GM18861 (cell line): ENCODE measurements at regions not wholly inside any gene's neighbourhood (a gene's known extent, or its start where the extent isn't known, plus 50 kb on each side); places are given as distances from the start of the nearest gene placed in this dataset.

Source experiments
- ATAC-seq: cut with Tn5 transposase; IDR thresholded peaks from one replicate; pipeline ENCODE4 v1.9.1; 2021; ENCODE audit not compliant: unreplicated experiment

DNA sequence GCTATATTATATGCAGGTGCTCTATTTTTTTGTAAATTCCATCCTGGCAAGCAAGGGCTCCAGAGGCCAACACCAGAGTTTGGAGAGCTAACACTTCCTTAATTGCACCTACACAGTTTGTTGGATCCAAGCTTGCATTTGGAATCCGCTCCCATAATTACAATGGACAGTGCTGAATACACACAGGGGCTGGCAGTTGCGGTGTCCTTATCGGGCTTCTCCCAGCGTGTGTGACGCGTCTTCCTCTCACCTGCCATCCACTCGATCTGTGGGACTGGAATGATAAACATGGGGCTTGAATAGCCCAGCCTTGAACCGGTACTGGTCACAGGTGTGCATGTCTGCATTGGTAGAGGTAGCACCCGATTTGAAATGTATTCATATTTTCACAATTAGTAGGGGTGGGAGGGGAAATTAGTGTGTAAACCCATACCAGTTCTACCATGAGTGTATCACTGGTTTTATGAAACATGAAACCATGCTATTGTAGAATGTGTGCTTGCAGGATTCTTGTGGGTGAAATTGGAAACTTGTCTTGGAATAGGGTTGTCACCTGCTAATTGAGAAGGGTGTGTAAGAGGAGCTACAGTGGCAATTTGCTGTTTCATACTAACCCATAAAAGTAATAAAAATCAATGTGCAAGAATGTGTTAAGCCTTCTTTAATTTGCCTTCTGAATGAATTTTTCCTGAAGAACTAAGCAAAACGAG lies 316.5 kb downstream of the WDR11 start:
- no peak for ATAC-seq

DNA sequence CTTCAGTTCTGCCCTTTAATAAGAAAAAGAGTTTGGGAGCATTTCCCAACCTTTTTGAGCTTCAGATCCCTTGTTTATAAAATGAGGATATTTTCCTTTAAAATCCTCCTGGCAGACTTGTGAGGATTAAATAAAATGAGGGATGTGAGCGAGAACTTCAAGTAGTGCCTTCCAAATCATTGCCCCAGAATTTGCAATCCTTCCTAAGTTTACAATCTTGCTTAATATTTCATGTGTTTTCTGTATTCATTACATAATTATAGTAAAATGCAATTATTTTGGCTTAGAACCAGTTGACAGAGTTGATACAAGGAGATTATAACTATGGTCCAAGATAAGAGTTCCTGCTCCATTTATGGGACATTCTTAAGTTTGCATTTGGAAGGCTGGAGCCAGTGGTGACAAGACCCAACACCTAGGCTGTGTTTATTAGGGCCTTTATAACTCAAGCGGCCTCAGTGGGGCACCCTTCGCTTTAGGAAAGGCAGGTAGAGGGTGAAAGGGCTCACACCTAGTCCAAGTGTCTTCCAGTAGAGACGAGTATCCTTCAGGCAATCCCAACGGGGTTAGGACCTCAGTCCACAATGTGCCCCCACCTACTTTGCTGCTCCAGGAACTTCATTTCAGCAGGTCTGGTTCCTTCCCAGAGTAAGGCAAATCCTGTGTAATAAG lies 317.5 kb downstream of the WDR11 start:
- no peak for ATAC-seq

DNA sequence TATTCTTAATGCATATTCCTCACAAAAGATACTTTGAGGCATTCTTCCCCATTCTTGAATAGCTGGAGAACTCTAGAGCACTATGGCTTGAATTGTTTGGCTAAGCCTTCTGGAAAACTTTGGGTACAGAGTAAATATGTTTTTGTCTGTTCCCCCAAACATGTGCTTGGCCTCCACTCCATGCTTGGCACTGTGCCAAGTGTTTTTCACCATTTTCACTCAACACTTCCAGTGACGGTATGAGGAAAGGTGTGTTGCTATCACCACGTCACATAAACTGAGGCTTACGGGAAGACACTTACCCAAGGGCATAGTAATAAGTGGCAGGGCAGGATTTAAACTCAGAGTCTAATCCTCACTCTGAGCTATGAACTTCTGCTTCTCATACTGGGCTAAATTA lies 318.2 kb downstream of the WDR11 start:
- ATAC-seq = no peak

DNA sequence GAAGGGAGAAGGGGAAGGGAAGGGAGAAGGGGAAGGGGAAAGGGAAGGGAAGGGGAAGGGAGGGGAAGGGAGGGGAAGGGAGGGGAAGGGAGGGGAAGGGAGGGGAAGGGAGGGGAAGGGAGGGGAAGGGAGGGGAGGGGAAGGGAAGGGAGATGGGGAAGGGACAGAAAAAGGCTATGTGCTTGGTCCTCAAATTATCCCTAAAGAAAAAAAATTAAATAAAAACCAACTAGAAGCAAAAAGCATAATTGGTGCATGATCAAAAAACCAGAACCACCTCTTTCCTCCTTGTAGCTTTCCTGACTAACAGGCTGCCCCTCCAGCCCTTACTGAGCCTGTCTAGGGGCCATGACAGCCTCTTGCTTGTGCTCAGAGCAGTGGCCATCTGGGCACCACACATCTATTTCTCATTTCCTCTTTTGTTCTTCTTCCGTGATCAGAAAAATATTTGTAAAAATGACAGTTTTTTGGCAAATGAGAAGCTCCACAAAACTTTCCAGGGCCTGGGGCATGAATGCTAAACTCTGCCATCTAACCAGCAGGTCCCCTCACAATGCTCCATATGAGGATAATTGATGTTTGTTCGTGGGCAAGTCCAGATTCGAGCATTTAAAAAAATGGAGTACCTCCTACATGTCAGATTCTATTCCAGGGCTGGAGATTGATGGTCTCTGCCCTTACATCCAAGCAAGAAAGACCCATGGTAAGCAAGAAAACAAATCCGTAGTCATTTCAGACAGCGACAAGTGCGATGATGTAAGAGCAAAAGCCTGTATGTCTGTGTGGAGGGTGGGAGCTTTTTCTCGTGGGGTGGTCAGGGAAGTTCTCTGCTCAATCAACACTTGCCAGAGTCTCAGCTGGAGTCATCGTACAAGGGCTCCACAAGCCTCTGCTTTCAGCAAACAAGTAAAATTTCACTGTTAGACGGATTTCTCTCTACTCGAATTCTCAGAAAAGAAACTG lies 320.9 kb downstream of the WDR11 start:
- ATAC-seq = no peak

DNA sequence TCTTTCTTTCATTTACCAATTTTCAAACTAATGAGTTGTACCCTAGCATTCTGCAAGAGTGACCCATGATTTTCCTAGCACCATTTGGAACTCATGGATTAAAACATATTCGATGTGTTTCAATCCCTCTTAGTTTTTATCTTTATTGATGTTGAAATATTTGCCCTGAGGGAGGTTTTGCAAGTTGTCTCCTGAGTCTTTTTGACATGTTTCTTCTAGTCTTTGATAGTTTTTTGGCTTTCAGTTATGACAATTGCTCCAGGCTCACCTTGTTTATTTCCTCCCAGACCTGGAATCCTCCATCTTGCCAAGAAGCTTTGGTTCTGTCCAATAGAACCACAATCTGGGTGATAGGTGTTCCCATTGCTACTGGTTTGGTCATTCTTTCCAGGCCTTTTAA lies 327.8 kb downstream of the WDR11 start:
- ATAC-seq = no peak

DNA sequence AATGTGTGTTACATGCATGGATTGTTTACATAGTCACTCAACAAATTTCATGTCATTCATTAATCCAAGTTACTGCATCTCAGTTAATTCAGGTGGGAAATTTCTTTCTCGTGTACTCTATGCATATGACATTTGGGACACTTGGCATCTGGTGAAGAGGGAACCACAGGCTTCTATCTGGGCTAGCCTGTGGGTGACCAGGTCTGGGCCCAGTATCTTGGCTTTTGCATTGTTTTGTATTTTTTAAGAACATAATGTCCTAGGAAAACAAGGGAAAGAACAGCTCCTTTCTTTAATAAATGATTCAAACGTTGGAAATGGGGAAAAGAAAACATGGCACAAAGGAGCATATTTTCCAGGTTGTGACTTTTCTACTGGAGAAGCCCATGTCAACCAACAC lies 331.1 kb downstream of the WDR11 start:
- ATAC-seq = no peak

DNA sequence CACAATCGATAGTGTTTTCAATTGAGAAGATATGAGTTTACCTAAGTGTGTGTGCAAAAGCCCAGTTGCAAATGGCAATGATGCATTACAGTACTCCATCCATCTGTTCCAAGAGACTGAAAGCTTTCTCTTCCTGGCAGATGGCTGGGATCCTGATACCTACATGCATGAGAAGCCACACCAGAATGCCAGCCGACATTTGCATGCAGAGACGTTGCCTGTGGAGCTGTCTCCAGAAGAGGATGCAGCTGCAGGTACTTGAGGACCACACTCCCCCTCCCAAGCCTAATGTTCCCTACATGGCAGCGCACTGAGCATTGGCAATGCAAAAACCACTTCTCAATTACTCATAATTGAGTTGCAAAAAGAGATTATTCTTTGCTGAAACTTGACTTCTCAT lies 332.1 kb downstream of the WDR11 start:
- no peak for ATAC-seq

DNA sequence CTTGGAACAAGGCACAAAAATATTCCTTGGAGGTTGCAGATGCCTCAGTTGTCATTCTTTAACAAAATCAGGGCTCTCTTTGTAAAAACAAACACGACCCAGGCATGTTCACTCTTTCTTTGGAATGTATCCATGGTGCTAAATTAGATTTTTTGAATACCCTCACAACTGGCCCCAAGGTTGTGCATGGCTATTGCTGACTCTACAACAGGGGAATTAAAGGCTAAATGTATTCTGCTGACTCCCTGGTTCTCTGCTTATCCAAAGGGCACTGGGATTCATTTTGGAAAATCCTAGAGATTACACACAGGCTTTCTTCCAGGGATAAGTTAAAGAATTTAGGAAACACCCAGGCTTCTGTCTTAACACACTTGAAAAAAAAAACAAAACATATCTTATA lies 332.5 kb downstream of the WDR11 start:
- ATAC-seq = no peak

DNA sequence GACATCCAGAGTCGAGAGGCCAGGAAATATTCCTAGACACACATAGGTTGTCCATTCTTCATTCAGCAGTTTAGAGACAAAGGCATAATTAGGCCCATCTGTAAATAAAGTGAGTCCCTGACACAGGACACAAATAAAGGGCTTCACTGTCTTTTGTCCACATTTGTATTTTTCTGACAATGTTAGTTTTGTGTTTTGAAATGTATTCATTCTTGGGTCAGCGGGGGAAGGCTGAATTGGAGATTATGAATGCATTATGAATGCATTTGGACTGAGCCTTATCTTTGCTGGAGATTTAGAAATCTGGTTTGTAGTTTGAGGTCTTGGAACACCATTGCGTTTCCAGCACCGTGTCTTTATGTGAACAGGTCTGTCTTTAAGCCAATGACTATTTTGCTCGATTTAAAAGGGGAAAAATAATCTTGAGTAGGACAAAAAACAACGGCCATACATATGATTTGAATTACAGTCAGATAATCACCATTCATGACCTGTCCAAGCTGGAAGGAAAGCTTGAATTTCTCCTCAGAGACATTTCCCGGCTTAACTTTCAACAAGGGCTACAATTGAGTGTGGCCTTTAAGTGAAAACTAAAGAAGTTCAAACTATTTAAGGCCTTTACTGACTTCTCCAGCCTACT lies 334.8 kb downstream of the WDR11 start:
- no peak for ATAC-seq

DNA sequence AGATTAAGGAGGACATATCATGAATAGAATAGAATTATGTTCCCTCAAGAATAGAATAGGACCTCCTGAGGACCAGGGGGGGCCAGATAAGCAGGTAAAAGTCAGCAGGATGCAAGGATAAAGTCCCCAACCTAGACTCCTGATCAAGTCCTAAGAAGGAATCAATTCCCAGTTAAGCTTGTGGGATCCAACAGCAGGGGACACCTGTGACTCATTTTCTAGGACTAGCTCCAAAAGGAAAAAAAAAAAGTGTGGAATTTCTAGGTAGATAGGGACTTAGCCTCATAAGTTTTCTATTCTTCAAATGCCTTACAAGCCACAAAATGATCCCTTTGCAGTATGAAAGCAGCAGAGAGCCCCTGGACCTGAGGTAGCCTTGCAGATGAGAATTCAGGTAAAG lies 336.2 kb downstream of the WDR11 start:
- ATAC-seq = no peak

DNA sequence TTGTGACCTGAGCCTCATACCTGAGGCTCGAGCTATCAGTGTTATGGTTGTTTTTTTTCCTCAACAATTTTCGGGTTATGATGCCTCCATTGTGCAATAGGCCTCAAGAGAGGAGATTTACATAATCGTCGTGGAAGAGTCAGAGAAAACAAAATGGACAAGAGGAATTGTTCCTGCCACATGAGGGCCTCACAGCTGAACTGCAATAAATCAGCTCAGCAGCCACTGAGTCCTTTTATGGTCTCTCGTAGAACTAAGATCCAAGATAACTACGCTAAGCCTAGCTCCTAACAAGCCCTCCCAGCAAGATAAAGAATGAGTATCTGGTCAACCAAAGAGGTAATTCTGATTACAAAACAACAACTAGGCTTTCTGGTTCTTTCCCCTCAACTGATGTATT lies 336.8 kb downstream of the WDR11 start:
- no peak for ATAC-seq

DNA sequence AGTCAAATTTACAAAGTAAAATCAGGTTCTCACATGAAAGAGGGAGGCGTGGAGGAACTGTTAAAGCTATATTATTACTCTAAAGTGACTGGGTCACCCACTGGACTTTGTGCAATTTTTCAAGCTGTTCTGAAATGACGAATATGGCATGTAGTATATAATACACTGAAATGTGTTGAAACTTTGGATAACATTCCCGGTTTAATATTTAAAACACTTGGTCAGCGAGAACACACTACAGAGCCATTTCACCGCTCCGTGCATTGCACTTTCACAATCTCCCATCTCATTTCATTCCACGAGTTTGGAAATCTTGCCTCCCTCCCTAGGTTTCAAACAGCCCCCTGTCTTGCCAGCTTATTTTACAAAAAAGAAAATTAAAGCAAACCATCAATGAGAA lies 337.9 kb downstream of the WDR11 start:
- no peak for ATAC-seq

DNA sequence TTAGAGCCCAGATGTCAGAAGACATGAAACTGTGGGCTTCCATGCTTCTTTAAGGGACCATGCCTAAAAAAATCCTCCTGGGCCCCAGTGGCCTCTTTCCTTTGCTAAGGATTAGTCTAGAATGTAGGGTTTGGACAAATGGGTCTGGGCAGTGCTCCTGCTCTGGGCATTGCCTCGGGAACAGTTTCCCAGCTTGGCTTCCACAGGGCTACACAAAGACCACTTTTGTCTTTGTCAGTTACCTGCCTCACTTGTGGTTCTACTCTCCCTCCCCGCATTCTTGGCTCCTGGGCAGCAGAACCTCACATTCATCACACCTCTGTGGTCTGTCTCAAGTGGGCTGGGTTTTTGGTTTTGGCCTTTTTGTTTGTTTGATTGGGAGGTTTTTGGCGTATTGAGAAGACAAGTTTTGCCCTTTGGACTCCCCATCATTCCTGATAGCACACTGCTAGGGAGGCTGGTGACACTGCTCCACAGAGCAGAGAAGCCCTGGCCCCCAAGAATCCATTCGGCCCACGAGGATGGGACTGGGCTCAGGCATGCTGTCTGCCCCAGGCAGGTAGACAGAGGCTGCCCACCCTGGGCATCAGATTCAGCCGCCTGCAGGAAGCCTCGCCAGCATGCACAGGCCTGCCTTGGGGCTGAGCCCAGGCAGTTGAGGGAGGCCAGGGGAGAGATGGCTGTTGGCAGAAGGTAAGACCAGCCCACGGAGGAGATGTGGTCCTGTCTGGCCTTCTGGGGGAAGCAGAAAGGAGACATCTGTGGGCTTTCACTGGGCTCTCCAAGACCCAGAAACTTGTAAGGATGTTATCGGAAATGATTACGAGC lies 343.7 kb downstream of the WDR11 start:
- ATAC-seq = no peak

DNA sequence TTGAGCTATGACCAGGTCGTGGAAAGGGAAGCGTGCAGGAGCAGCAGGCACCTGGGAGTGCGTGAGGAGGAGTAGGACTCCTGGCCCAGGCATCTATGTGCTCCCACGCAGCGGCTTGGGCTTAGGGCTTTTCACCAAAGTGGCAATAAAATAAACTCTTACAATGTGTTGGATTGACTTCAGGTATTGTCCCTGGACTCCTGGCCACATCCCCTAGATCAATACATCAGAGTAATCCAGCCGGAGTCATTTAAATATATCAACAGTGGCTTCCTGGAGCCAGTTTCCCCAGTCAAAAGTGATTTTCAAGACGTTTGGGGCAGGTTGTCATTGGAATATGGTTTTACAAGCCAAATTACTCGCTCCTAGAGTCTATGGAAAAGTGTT lies 344.4 kb downstream of the WDR11 start:
- ATAC-seq = no peak

DNA sequence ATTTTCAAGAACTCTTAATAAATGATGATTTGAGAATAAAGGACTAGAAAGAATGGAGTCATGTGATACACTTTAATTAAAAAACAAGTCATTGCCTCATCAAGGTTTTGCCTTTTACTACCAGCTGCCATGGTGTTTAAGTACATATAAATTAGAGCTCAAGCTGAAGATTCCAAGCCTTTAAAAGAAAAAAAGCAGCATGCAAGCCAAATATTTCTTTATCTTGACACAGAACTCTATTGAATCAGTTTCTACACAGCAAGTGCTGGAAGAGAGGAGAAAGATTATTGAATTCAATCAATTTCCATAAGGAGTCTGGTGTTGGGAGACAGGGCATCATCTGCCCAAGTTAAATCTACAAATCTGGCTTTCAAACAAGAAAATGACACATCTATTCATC lies 347.9 kb downstream of the WDR11 start:
- no peak for ATAC-seq

DNA sequence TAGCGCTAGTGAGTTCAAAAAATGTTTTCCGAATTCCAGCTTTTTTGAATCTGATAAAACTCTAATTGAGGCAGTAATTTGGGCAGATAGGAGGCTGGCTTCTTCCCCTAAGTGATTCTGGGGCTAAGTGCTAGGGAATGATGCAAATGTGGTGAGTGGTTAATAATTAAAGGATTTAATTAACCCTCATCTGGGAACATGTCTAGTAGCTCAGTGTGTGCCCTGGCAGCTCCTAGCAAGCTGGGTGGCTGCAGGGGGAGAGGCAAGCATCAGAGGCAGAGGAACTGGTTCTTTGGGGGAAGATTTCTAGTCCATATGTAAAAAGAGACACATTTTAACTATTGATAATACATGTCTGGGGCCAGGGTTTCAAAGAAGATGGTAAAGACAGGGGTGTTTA lies 354.5 kb downstream of the WDR11 start:
- ATAC-seq = no peak

DNA sequence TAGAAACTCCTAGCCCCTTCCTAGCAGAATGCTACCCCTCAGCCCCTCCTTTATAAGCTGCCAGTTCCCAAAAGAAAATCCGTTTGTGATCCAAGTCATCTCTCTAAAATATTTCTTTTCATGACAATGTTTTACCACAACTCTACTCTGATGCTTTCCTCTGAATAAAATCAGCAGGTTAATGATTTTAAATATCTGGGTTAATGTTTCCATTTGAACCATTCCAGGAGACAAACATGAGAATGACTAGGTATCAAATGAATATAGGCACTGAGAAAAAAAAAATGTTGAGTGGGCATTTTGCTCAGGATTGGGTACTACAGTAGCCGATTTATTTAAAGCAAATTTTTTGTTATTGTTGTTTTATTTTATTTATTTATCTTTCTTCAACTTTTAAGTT lies 360.3 kb downstream of the WDR11 start:
- ATAC-seq = no peak

DNA sequence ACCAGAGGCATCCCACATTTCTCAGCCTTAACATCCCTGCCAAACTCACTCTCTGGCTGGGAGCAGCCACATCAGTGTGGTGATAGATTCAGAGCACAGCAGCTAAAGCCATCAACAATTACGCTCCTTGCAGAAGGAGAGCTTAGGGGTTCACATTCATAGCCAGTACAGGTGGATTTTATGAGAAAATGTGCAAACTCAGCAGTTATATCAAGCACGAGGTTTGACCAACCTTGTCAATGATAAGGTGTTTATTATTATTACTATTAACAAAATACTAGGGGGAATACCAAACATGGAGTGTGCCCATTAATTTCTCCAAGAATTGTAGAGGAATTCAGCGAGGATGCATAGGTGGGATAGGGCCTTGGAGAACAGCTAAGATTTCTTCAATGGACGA lies 362.3 kb downstream of the WDR11 start:
- no peak for ATAC-seq

DNA sequence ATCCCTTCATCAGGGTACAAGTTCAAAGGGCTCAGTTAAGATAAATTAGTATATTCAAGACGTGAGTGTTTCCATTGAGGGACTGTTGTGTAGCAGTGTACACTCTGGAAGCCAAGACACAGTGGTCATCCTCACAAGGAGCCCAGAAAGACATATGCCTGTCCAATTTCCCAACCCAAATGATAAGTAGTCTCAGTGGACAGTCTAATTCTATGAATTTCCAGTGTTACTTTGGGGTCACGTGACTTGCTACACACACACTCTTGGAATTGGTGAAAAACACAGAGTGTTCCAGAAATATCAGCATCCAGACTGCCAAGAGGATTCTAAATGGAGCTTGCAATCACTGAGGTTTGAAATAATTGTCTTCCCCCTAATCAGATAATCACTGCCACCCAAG lies 365.1 kb downstream of the WDR11 start:
- no peak for ATAC-seq

DNA sequence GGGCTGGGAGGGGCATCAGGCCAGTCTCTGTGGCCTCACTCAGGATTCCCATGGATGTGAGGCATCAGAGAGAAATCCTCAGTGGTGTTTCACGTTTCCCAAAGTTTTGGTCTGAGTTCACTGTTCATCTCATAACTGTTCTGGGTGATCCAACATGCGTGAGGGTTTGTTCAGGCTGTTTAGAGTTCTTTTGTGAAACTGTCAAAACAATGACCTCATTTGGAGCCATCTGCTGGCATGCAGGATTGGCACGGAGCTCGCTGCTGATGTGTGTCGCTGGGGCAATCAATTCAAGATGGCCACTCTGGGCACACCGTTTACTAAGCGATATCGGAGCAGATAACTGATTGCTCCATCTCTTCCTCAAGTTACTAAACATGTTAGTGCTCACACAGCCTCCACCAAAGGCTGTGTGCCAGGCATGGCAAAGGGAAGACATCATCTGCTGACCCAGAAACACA lies 365.6 kb downstream of the WDR11 start:
- no peak for ATAC-seq
